ENCODE measurements at regions not wholly inside any gene's neighbourhood (a gene's known extent, or its start where the extent isn't known, plus 50 kb on each side); places are given as distances from the start of the nearest gene placed in this dataset.

- TF ChIP-seq POLR2AphosphoS5 (IDR thresholded peaks at IDR 0.05; ENCODE audit: low read depth) (no peak), JUNB (IDR thresholded peaks at IDR 0.05; ENCODE audit: unreplicated experiment) (no peak), ZNF114 (CRISPR knock-in tag; IDR thresholded peaks at IDR 0.05) (no peak), CTCF (conservative IDR thresholded peaks at IDR 0.05; ENCODE audit: low read depth in 2 of 2) (no peak), ZNF331 (CRISPR knock-in tag; IDR thresholded peaks at IDR 0.05; ENCODE audit: low read depth) (no peak)
These were observed 1456.3 kb downstream of the BRD1 start (continued) for GRCh38 chr22:48371391-48371790.

- peaks cover 53% of the 10 kb centered on the region for H3K4me1 Mint-ChIP-seq
- peaks cover 3% of the 10 kb centered on the region; the same call in 1 of the 3 replicates for H3K9me3 Mint-ChIP-seq
- H3K27me3 Mint-ChIP-seq (ENCODE audit: insufficient read depth, low read depth, poor library complexity), result peaks cover 16% of the 10 kb centered on the region
- DNase-seq (ENCODE audit: low spot score) (no peak), ATAC-seq (no peak)
- H3K4me3 Mint-ChIP-seq, result peak overlapping the region; percentile 24; the same call in 1 of the 3 replicates
- Histone ChIP-seq H3K27me3 (ENCODE audit: insufficient read depth) (no peaks in the 10 kb centered on the region), H2AFZ (no peak overlapping the region), H3K4me2 (peak overlapping the region; percentile 48; the same call in 1 of the 2 replicates), H3K4me3 (no peak overlapping the region), H3K27ac (ENCODE audit: low read depth) (no peak overlapping the region), H3F3A (replicated peaks; ENCODE audit: low read depth) (no peaks in the 10 kb centered on the region), H4K20me1 (replicated peaks; ENCODE audit: insufficient read depth) (no peaks in the 10 kb centered on the region), H3K36me3 (ENCODE audit: insufficient read depth) (no peaks in the 10 kb centered on the region), H3K4me1 (ENCODE audit: insufficient read depth) (peaks cover 11% of the 10 kb centered on the region; the same call in 1 of the 2 replicates), H3K9me2 (ENCODE audit: insufficient read depth) (no peaks in the 10 kb centered on the region), H3K79me2 (replicated peaks; ENCODE audit: insufficient read depth) (no peaks in the 10 kb centered on the region)
- H3K36me3 Mint-ChIP-seq (ENCODE audit: low read depth), result no peaks in the 10 kb centered on the region
- H3K27ac Mint-ChIP-seq, result no peak overlapping the region
- no peak for TF ChIP-seq ZNF114 (CRISPR knock-in tag; IDR thresholded peaks at IDR 0.05)
- no peak for TF ChIP-seq ZNF462 (CRISPR knock-in tag; IDR thresholded peaks at IDR 0.05)
- TF ChIP-seq REST (IDR thresholded peaks at IDR 0.05; ENCODE audit: unreplicated experiment), result no peak
- no peak for TF ChIP-seq NANOG (IDR thresholded peaks at IDR 0.05; ENCODE audit: borderline replicate concordance)
- no peak for TF ChIP-seq ETS1 (IDR thresholded peaks at IDR 0.05)
- no peak for TF ChIP-seq STAT1 (IDR thresholded peaks at IDR 0.05; ENCODE audit: unreplicated experiment)
These were observed 1457.0 kb downstream of the BRD1 start for GRCh38 chr22:48370508-48371325.

Measured in GM23338 (cell line).